CD4-positive, alpha-beta T cell treated with Interleukin-2 at 100 ng/mL for 4 hours (primary cell): ENCODE measurements at regions not wholly inside any gene's neighbourhood (a gene's known extent, or its start where the extent isn't known, plus 50 kb on each side); places are given as distances from the start of the nearest gene placed in this dataset.

Experiments used
- DNase-seq: peaks from one replicate; pipeline ENCODE4 v3.0.0-alpha.2; 2020; ENCODE audit warnings: low spot score

DNA sequence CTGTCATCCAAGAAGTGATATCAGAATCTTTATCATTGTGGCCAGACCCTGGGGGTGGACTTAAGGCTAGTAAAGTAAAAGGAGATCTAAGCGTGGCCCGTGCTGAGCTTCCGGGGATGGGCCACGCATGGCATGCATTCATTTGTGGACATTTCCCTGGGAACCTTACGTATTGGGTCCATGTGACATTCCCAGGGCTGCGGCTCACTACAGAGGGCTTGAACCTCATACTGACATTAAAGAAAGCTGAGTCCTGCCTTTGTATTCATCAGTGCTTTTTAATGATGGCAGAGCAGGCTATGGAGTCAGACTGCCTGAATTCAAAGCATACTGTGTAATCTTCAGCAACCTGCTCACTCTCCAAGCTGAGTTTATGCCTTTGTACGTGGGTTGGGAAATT is 152.2 kb upstream of the AFDN start:
- DNase-seq, result no peak

DNA sequence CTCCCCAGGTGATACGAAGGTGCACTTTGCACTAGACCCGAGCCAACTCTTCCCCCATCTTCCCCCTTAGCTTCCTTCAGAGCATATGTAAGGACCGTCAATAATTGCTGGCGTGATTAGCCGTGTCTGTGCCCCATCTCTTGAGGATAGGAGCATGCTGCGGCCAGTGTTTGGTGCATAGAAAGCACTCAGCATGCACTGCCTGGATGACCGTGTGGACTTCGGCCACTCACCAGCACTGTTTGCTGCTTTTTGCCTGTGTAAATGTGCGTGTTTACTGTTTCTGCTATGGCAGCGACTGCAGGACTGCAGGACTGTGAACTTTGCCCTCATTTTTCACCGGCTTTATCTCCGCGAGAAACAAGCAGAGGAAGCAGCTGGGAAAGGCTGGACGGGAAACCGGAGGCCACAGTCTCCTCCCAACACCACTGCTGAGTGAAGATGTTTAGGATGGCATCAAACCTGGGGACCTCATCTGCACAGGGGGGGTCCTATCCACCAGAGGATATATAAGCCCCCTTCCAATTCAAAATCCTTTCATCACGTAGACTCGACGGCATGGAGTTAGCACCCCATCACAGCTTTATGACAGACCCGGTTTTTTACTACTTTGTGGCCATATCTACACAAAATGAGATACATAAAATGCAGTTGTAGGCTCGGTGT is 150.6 kb upstream of the AFDN start:
- no peak for DNase-seq

DNA sequence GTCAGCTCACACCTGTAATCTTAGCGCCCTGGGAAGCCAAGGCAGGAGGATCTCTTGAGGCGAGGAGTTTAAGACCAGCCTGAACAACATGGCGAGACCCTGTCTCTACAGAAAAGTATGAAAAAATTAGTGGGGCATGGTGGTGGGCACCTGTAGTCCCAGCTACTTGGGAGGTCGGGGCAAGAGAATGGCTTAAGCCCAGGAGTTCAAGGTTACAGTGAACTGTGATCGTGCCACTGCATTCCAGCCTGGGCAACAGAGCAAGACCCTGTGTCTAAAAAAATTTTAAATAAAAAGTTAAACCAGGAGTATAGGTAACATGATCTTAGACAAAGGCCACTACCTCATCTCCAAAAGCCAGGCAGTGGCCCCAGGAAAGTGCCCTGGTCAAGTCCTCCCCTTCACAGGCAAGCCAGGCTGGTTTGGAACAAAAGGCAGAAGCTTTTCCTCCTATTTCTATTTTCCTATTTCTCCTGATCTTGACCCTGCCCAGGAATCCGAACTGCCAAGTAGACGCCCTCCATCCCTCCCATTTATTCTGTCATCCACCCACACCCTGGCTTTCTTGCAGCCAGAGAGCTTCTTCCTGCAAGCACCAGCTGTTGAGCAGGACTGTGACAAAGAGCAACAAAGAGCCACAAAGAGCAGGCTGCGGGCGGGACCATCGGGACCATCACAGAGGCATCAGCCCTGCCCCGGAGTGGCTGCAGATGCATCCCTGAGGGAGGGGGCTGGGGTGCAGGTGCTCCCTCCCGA is 149.9 kb upstream of the AFDN start:
- DNase-seq, result no peak

DNA sequence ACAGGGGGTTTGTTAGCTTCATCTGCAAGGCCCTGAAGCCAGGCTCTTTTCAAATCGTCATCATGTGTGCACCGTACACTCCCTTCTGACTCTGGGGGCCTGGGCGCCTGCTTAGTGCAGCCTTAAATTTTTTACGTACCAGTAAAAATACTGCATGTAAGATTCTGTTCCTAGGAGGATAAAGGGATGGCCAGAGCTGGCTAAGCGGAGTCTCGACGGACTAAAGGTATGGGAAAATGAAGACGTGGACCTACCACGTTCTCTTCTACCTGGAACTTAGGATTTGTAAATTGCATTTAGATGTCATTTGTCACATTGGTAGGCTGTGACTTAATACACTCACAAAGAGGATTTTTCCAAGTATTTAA is 149.3 kb upstream of the AFDN start:
- DNase-seq, result no peak

DNA sequence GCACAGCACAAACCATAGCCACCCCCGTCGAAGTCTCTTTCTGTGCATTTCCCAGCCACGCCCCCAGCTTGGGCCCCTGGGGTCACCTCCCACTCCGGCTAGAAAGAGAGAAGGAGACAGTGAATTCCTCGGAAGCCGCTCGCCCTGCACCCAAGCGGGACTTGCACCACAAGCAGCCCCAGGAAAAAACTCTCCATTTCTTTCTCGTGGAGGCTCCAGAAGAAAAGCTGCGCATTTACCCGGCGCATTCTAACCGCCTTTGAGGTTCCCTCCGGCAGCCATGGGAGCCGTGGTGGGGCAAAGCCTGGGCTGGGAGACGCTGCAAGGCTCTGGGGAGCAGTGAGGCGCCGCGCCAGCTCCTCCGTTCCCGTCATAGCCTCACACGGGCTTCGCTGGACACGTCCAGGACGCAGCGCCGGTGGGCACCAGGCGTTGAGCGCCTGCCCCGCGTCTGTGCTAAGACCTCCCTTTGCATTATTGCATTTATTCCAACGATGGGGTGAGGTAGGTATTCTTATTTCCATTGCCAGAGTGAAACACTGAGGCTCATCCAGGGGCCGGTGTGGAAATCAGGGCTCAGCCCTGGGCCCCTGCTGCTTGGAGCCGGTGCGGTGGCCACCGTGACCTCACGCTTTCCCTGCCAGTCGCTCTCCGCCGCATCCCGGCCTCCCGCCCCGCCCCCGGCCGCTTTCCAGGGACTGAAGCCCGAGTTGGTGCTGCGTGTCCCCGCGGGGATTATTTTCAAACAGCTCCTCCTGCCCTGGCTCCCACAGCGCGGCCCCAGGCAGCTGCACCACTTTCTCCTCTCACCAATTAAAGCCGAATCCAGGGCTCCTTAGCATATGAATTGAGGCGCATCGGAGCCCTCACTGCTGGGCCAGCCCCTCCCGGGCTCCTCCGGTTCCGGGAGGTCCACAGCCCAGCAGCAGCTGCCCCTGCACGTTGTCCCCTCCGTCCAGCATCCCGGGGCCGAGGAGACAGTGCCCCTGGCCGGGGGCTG is 148.3 kb upstream of the AFDN start:
- no peak for DNase-seq

DNA sequence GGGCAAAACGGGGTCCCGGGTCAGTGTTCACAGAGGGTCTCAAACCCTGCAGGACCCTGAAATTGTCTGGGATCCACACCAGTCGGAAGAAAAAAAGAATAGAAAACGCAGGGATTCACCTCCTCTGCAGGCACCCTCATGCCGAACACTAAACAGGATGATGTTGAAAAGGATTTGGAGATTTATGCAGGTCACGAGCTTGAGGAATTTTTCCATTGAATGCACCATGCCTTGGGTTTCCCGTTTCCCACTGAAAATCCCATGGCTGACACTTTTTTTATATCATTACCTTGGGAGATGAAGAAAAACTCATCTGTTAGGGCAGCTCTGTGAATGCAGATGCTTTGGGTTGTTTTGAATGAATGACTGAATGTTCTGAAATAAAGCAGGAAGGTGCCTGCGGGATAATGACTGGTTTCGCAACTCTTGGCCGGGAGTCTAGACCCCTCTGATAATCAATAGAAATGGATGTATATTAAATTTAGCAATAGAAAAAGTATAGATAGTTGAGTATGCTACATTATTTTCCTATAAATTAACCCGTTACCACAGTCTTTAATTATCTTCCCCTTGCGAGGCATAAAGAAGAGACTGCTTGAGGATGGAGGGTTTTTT is 147.5 kb upstream of the AFDN start:
- no peak for DNase-seq

DNA sequence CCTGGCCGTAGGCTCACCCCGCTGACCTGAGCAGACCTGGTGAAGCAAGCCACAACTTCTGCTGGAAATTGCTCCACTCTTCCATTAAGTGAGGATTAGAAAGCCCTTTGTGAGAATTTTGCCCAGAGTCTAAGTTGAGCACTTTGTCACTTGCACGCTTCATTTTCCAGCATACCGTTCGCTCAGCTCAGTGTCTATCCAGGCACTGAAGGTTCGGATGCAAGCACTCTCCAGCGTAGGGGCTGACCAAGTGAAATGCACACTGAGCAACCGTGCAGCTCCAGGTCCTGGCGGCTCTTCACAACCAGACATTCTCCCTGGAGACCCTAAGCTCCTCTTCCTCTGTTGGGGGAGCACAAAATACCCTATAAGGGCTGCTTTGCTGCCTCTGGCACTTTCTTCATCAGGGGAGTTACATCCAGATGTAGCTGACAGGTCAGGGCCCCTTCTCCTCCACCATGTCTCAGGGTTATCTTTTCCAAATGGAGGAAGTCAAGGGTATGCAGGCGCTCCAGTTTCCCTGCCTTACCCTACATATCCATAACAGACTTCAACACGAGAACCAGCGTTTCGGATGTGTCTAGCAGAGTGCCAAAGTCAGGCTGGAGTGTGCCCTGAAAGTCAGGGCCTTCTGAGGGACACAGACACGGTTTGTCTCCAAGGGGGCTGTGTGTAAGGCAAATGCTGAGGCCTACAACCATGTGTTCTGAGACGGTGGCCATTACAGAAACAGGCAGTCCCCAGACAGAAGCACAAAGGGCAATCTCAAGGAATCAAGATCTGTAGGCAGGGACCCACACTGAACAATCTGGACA is 146.7 kb upstream of the AFDN start:
- DNase-seq, result no peak

DNA sequence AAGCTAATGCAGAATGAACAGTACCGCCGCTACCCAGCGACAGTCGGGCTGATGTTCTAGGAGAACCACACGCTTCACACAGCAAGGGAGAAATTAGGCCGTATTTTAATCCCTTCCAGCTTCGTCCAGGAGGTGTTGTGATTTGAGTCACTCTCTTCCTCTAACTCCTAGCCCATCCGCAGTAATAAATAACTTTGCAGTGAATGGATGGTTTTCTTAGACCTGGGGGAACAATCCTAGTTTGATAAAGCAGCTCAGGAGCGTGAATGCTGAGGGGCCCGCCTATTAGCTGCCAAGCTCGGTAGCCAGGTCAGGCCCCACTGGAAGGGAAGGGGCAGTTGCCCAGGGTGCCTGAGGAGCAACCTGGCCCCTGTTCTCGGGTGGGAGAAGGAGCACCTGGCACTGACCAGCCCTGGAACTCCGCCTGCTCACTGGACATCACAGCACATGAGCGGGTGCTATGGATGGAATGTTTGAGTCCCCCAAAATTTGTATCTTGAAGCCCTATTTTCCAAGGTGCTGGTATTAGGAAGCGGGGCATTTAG is 146.0 kb upstream of the AFDN start:
- no peak for DNase-seq

DNA sequence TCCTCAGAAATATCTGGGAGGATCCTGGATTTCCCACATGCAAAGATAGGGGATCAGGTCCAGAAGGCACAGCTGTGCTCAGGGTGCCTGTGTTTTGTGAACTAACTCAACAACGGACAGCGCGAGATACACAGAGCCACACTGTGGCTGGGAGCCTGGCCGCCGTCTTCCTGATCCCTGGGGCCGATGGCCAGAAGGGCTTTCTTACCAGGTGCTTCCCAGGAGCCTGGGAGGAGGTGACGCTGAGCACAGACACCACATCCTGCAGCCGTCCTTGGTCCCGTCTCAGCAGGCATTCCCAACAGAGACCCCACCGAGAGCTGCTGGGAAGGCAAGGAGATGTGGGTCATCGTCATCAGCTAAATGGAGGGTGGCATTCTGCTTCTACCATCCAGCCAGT is 144.6 kb upstream of the AFDN start:
- DNase-seq, result no peak

DNA sequence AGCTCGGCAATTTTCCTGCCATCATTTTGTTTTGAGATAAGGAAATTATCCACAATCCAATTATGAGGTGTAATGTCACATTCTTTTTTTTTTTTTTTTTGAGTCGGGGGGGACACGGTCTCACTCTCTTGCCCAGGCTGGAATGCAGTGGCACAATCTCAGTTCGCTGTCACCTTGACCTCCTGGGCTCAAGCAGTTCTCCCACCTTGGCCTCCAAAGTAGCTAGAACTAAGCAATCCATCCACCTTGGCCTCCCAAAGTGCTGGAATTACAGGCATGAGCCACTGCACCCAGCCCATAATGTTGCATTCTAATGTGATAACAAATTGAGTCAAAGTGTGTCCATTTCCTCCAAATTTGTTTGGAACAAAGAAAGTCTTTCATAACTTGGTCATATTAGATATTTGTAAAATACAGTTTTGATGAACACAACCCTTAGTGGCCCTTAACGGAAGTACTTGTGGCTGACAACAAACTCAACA is 144.1 kb upstream of the AFDN start:
- DNase-seq, result no peak

DNA sequence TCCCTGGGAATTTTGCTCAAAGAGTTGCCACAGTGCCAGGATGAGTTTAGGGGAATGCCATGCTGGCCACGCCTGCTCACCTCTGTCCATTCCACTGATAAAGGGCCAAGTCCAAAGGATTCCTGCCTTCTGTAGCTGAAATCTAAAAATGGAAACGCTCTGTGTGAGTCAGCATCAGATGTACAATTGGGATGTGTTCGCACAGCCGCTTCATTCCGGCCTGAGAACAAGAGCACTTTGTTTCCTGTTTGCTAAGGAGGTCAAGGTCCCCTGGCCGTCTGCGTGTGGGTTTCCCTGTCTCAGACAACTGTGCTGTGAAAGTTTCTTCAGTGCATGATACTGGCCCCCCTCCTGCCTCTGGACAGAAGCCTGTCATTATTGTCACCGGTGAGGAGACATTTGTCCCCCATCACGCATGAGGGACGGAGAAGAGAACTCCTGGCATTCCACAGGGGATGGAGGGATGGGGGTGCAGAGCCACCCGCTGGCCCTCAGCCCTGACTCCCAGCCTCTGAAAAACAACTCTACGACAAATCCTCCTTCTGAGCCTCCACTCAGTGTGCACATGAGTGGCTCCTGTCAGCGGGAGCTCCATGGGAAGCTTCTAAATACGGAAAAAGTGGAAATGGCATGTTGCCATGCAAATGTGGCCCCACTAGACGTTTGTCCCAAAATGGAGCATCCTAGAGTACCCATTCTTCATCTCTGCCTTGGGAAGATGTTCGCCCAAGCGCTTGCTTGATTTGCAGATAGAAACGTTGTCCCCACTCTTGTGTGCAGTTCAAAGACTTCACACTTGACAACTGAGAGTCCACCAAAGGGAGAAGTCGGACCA is 143.5 kb upstream of the AFDN start:
- DNase-seq, result no peak

DNA sequence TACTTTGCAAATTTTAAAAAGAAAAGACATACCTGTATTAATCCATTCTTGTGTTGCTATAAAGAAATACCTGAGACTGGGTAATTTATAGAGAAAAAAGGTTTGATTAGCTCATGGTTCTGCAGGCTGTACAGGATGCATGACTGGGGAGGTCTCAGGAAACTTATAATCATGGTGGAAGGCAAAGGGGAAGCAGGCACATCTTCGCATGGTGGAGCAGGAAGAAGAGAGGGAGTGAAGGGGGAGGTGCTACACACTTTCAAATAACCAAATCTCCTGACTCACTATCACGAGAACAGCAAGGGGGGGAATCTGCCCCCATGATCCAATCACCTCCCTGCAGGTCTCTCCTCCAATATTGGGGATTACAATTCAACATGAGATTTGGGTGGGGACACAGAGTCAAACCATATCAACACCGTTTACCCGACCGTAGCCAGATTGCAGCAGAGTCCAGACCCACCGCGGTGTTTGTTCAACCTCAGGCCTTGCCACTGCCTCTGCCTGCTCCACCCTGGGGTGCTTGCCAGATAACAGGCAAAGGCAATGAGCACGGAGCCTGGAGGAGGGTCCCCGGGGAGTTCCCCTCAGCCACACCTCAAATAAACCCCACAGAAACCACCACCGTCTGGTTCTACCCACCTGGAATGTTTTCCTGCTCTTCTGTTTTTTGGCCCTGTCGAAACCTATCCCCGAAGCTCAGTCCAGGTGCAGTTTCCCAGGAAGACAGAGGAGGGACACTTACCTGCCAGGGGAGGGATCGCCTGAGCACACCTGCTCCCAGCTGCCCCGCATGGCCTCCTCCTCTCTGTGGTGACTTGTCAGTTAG is 142.2 kb upstream of the AFDN start:
- no peak for DNase-seq

DNA sequence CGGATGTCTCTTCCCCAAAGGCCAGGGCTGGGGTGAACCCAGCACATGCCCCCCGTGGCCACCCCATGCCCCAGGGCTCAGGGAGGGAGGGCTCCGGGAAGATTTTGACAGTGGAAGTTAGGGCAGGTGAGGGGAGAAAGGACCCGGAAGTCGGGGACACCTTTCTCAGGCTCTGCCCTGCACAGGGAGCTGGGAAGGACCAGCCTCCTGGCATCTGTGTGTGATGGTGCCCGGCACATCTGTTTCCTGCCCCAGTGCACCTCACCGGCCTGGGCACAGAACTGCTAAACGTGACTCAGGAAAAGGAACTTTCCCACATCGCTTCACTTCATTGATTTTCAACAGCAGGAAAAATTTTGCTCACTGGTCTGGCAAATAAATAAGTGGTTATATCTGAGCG is 141.1 kb upstream of the AFDN start:
- no peak for DNase-seq

DNA sequence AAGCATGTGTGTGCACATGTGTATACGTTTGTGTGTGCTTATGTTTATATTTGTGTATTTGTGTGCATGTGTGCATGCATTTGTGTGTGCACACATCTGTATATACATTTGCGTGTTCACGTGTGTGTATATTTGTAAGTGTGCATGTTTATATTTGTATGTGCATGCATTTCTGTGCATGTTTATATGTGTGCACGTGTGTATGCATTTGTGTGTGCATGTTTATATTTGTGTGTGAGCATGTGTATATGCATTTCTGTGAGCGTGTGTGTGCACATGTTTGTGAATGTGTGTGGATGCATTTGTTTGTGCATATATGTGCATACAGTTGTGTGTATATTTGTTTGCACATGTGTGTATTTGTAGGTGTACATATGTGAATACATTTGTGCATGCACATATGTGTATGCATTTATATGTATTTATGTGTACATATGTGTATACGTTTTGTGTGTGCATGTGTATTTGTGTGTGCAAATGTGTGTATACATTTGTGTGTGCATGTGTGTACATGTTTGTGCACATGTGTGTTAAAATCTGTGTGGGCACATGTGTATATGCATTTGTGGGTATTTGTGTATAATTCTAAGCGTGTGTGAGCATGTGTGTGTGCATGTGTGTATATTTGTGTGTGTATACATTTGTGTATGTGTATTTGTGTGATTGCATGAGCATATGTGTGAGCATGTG is 140.4 kb upstream of the AFDN start:
- no peak for DNase-seq

DNA sequence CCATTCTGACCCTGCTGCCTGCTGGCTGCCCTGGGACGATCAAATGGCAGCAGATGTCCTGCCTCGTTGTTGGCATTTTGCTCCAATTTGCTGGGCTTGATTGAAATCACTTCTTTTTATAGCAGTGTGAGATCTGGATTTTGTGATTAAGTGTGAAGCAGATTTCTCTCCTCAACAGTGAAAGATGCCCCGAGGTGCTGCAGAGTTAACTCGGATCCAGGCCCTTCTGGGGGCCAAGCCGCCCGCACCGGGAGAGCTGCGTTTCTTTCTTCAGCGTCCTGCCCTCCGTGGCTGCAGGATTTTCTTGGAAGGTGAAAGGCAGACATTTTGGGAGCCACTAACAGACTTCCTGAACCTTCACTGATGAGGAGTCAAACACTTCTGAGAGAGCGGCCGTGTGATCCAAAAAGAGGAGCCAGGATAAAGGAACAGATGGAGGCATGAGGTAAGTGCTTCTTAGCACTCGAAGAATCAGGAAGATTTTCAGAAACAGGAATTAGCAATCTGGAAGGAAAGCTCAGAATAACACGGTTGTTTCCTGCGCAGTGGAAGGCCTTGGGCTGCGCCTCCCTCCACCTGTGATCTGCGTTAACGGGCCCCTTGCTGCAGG is 139.5 kb upstream of the AFDN start:
- DNase-seq, result no peak

DNA sequence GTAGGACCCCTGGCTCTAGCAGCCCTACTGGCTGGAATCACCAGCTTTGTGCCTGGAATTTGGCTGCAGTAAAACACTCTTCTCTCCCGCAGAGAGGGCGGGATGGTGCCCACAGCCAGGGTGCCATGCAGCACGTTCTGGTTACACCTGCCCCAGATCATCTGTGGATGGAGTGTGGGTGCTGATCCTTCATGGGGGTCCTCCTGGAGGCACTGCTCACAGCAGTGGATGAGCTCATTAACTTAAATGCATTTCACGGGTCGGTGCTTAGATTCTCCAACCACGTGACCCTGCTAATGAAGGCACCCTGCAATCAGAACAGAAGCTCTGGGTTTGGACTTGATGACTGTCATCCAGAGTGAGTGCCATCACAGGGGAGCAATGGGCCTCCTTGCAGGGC is 138.6 kb upstream of the AFDN start:
- no peak for DNase-seq

DNA sequence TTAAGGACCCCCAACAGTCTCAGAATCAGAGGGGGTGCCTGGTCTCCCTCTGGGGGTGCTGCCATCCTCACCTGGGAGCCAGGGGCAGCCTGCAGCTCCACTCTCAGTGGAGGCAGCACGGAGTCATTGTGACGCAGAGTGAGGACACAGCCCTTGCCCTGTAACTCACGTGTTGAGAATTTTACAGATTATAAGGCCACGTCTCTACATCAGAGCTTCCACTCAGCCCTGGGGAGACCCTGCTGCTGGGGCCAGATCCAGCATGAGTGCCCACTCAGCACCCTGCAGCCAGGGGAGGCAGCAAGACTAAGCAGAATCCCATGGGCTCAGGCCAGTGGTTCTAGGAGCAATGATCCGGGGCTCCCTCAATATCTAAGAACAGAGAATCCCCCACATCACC is 137.4 kb upstream of the AFDN start:
- DNase-seq, result no peak

DNA sequence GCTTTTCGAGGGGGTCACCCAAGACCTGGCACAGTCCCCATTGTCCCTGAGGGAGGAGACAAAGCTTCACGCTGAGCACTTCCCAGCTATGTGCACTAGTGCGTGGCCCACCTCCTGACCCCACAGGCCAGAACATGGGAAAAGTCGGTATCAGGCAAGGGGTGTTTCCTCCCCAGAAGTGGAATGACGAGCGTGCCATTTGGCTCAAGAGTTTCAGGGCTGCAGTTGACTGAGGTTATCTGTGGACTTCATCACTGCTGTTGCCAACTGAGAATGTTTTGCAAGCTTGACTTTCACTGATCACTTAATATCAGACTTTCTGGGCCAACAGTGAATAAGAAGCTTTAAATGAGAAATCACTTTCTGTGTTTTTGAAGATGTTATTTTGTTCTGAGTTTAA is 137.0 kb upstream of the AFDN start:
- no peak for DNase-seq
